Hematopoietic multipotent progenitor cell treated with erythropoietin and hydrocortisone succinate and interleukin-3 and kit ligand, for 4 days (in vitro differentiated cells): ENCODE measurements at regions not wholly inside any gene's neighbourhood (a gene's known extent, or its start where the extent isn't known, plus 50 kb on each side); places are given as distances from the start of the nearest gene placed in this dataset.
"Not testable (repeated sequence)": the region's sequence is repeated elsewhere in the genome, so short reads cannot be mapped to it uniquely, and the experiment has no call there.

Experiments used
- DNase-seq: peaks from one replicate; pipeline ENCODE4 v3.0.0-alpha.2; 2015

GRCh38 chr3:103203441-103203840 lies 768.6 kb downstream of the ZPLD1 start:
- DNase-seq: no peak

- no peak for DNase-seq
Observed at GRCh38 chr3:103210583-103210982, 775.8 kb downstream of the ZPLD1 start.

GRCh38 chr3:103218146-103218545 lies 783.3 kb downstream of the ZPLD1 start:
- DNase-seq: no peak

GRCh38 chr3:103218793-103219192 lies 784.0 kb downstream of the ZPLD1 start:
- DNase-seq: no peak

GRCh38 chr3:103227651-103228050 lies 792.8 kb downstream of the ZPLD1 start:
- no peak for DNase-seq

- DNase-seq: no peak
Observed at GRCh38 chr3:103247459-103247858, 812.6 kb downstream of the ZPLD1 start.

GRCh38 chr3:103254827-103255226 lies 820.0 kb downstream of the ZPLD1 start:
- DNase-seq: not testable (repeated sequence)

GRCh38 chr3:103269287-103269686 lies 834.5 kb downstream of the ZPLD1 start:
- DNase-seq: no peak

GRCh38 chr3:103271575-103271974 lies 836.8 kb downstream of the ZPLD1 start:
- no peak for DNase-seq

- DNase-seq: peak; percentile 42
Observed at GRCh38 chr3:103295974-103296570, 861.3 kb downstream of the ZPLD1 start.

- DNase-seq: not testable (repeated sequence)
Observed at GRCh38 chr3:103297502-103297901, 862.7 kb downstream of the ZPLD1 start.

GRCh38 chr3:103306104-103306503 lies 871.3 kb downstream of the ZPLD1 start:
- DNase-seq: no peak

GRCh38 chr3:103308921-103309320 lies 874.1 kb downstream of the ZPLD1 start:
- DNase-seq: no peak

- no peak for DNase-seq
Observed at GRCh38 chr3:103319912-103320311, 885.1 kb downstream of the ZPLD1 start.

- DNase-seq: no peak
Observed at GRCh38 chr3:103337179-103337845, 902.5 kb downstream of the ZPLD1 start.

- no peak for DNase-seq
Observed at GRCh38 chr3:103341078-103341606, 906.3 kb downstream of the ZPLD1 start.

- DNase-seq: no peak
Observed at GRCh38 chr3:103342205-103342731, 907.5 kb downstream of the ZPLD1 start.

- DNase-seq: no peak
Observed at GRCh38 chr3:103349760-103350159, 914.9 kb downstream of the ZPLD1 start.

GRCh38 chr3:103365467-103365866 lies 930.7 kb downstream of the ZPLD1 start:
- DNase-seq: no peak

- no peak for DNase-seq
Observed at GRCh38 chr3:103367481-103367880, 932.7 kb downstream of the ZPLD1 start.

- DNase-seq: no peak
Observed at GRCh38 chr3:103371411-103371810, 936.6 kb downstream of the ZPLD1 start.

GRCh38 chr3:103372031-103372430 lies 937.2 kb downstream of the ZPLD1 start:
- no peak for DNase-seq

- no peak for DNase-seq
Observed at GRCh38 chr3:103380391-103380790, 945.6 kb downstream of the ZPLD1 start.
